ENCODE measurements at regions not wholly inside any gene's neighbourhood (a gene's known extent, or its start where the extent isn't known, plus 50 kb on each side); places are given as distances from the start of the nearest gene placed in this dataset.
A peak's percentile ranks its signal among the peaks of the same experiment; 100 is the strongest.

GRCh38 chr3:177441813-177442646 lies 244.7 kb upstream of the TBL1XR1 start:
- Histone ChIP-seq H3K9me3 (replicated peaks; ENCODE audit: control insufficient read depth, insufficient read depth, low read length) (no peaks in the 10 kb centered on the region), H3K36me3 (ENCODE audit: control insufficient read depth in 2 of 2, extremely low read depth in 1 of 2, insufficient read depth in 2 of 2, low read length in 2 of 2) (no peaks in the 10 kb centered on the region), H4K20me1 (replicated peaks; ENCODE audit: control insufficient read depth, extremely low read depth, insufficient read depth, low read length) (no peaks in the 10 kb centered on the region), H3K4me1 (ENCODE audit: control insufficient read depth, extremely low read depth, insufficient read depth, low read length) (peaks cover 5% of the 10 kb centered on the region), H3K9me1 (replicated peaks; ENCODE audit: control insufficient read depth, extremely low read depth, insufficient read depth, low read length) (no peaks in the 10 kb centered on the region), H3K4me3 (replicated peaks in 1 of 3; ENCODE audit: insufficient read depth in 1 of 3, low read depth in 1 of 3, low read length in 3 of 3) (no peak overlapping the region), H3K27me3 (ENCODE audit: control insufficient read depth in 2 of 2, insufficient read depth in 2 of 2, low read length in 2 of 2) (no peaks in the 10 kb centered on the region), H3K9ac (replicated peaks; ENCODE audit: extremely low read depth, insufficient read depth, low read length) (no peak overlapping the region), H3K4me2 (ENCODE audit: insufficient read depth, low read length) (no peak overlapping the region), H3K27ac (ENCODE audit: insufficient read depth, low read depth, low read length) (no peak overlapping the region), H3K79me2 (ENCODE audit: control insufficient read depth, insufficient read depth, low read length) (no peaks in the 10 kb centered on the region), H2AFZ (ENCODE audit: low read depth, low read length) (no peak overlapping the region)
- BruUV-seq (replicated peaks): no TSS peak
- ChIA-PET CTCF (no interaction called here), POLR2A (no interaction called here)
- dilution Hi-C loops (cut with MboI; ENCODE audit: extremely low pct_ligation_motif_present, low sequenced_read_pairs): no loop called here
- no peak for DNase-seq (ENCODE audit: low read depth, low spot score)
- intact Hi-C loops (cut with micrococcal nuclease): loop anchor here (5.0 kb wide), 1 partner anchor 255 kb away; no protein-coding TSS in a partner anchor
- no peak for TF ChIP-seq MAX (IDR thresholded peaks at IDR 0.05; ENCODE audit: insufficient read depth, insufficient read length)
- no peak for TF ChIP-seq EZH2 (IDR thresholded peaks at IDR 0.05; ENCODE audit: borderline replicate concordance, low read depth, low read length, severe bottlenecking)
- no peak for TF ChIP-seq MYC (IDR thresholded peaks at IDR 0.05; ENCODE audit: low read depth, low read length)
- TF ChIP-seq POLR2A (IDR thresholded peaks at IDR 0.05; ENCODE audit: low read depth, low read length): no peak
- TF ChIP-seq JUN (IDR thresholded peaks at IDR 0.05; ENCODE audit: borderline replicate concordance, insufficient read depth, insufficient read length, low read depth): no peak
- FAIRE-seq: no peak

DNA sequence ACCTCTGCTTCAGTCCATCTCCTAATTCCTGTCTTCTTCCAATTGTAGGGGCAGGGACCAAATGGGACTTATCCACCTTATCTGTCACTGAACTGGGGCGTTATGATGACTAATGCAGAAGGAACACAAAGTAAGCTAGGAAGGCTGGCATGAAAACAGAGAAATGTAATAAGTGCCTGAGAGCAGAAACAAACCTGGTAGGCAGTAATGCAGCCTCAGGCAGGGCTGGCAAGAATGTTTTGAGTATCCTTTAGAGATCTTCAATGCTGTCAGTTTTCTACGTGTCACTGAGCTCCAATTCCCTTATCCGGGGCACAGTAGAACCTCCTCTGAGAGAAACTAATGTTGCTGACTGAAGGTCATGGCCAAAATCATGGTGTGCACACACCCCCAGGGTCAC lies 246.2 kb upstream of the TBL1XR1 start:
- ChIA-PET CTCF (no interaction called here), POLR2A (no interaction called here)
- no peaks in the 10 kb centered on the region for H3K36me3 ChIP-seq (ENCODE audit: control insufficient read depth in 2 of 2, extremely low read depth in 1 of 2, insufficient read depth in 2 of 2, low read length in 2 of 2)
- no peaks in the 10 kb centered on the region for H3K9me1 ChIP-seq (replicated peaks; ENCODE audit: control insufficient read depth, extremely low read depth, insufficient read depth, low read length)
- no peaks in the 10 kb centered on the region for H3K27me3 ChIP-seq (ENCODE audit: control insufficient read depth in 2 of 2, insufficient read depth in 2 of 2, low read length in 2 of 2)
- dilution Hi-C loops (cut with MboI; ENCODE audit: extremely low pct_ligation_motif_present, low sequenced_read_pairs) (no loop called here), intact Hi-C loops (cut with micrococcal nuclease) (loop anchor here (5.0 kb wide), 1 partner anchor 256 kb away; no protein-coding TSS in a partner anchor)
- DNase-seq (ENCODE audit: low read depth, low spot score) (peak; percentile 26), FAIRE-seq (peak; percentile 58)
- BruUV-seq (replicated peaks): no TSS peak
- H3K9me3 ChIP-seq (replicated peaks; ENCODE audit: control insufficient read depth, insufficient read depth, low read length): no peaks in the 10 kb centered on the region
- H4K20me1 ChIP-seq (replicated peaks; ENCODE audit: control insufficient read depth, extremely low read depth, insufficient read depth, low read length): no peaks in the 10 kb centered on the region
- H3K79me2 ChIP-seq (ENCODE audit: control insufficient read depth, insufficient read depth, low read length): no peaks in the 10 kb centered on the region
- H3K4me3 ChIP-seq (replicated peaks in 1 of 3; ENCODE audit: insufficient read depth in 1 of 3, low read depth in 1 of 3, low read length in 3 of 3): no peak overlapping the region
- H3K4me2 ChIP-seq (ENCODE audit: insufficient read depth, low read length): no peak overlapping the region
- H3K9ac ChIP-seq (replicated peaks; ENCODE audit: extremely low read depth, insufficient read depth, low read length): no peak overlapping the region
- peaks cover 5% of the 10 kb centered on the region for H3K4me1 ChIP-seq (ENCODE audit: control insufficient read depth, extremely low read depth, insufficient read depth, low read length)
- TF ChIP-seq POLR2A (IDR thresholded peaks at IDR 0.05; ENCODE audit: low read depth, low read length) (no peak), CTCF (IDR thresholded peaks at IDR 0.05; ENCODE audit: extremely low read depth in 1 of 2, insufficient read depth in 1 of 2, low read depth in 1 of 2, low read length in 2 of 2) (no peak), FOS (IDR thresholded peaks at IDR 0.05; ENCODE audit: borderline replicate concordance, insufficient read depth, low read length) (peak; percentile 11), MYC (IDR thresholded peaks at IDR 0.05; ENCODE audit: low read depth, low read length) (no peak)
- H2AFZ ChIP-seq (ENCODE audit: low read depth, low read length): peak overlapping the region; percentile 53
- no peak overlapping the region for H3K27ac ChIP-seq (ENCODE audit: insufficient read depth, low read depth, low read length)
